ENCODE measurements at regions not wholly inside any gene's neighbourhood (a gene's known extent, or its start where the extent isn't known, plus 50 kb on each side); places are given as distances from the start of the nearest gene placed in this dataset.
"Not testable (repeated sequence)": the region's sequence is repeated elsewhere in the genome, so short reads cannot be mapped to it uniquely, and the experiment has no call there.

DNA sequence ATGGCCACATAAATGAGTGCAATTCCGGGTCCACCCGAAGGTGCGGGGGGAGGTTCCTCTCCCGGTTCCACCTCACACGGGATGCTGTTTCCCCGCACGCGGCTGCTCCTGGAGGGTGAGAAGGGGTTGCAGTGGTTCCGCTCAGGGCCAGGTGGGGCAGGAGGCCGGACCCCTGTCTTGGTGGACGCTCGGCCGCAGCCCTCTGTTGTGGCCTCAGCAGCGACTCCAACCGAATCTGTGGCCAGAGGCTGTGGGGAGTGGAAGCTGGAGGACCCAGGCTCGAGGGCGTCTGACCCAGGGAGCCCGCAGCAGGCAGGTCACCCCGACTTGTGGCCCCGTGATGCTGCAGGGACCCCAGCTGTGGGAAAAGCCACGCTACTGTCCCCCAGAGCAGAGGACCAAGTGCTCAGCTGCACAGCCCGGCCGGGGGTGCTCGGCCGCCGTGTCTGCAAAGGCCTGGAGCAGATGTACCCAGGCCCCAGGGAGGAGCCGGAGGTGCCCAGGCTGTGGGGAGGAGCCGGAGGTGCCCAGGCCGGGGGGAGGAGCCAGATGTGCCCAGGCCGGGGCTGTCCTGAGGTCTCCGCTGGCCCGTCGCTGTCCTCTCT is 83.9 kb downstream of the RTP5 start:
- DNase-seq (ENCODE audit: extremely low spot score, insufficient read length, low read depth) (no peak), FAIRE-seq (no peak)

DNA sequence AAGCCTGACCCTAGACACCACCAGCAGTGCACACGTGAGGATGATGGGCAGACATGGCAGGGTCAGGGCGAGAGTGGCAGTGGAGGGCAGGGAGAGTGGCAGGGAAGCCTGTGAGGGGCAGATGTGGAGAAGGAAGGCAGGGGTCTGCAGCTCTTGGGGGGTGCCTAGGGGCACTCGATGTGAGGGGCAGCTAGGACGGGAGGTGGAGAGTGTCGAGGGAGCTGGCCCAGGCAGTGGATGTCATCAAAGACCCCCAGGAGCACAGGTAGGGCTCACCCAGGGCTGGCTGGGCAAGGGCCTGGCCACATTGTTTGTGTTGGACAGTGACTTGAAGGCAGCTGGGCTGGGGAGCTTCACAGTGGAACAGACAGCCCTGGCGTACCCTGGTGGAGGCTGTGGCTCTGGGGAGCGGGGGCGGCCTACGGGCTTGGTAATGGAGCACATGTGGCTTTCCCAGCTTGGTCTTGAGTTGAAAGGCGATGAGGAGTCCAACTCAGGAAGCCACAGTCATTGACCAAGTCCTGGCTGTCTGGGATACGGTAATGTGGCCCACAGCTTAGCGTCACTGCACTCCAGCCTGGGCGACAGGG is 87.1 kb downstream of the RTP5 start:
- FAIRE-seq, result no peak
- no peak for DNase-seq (ENCODE audit: extremely low spot score, insufficient read length, low read depth)

DNA sequence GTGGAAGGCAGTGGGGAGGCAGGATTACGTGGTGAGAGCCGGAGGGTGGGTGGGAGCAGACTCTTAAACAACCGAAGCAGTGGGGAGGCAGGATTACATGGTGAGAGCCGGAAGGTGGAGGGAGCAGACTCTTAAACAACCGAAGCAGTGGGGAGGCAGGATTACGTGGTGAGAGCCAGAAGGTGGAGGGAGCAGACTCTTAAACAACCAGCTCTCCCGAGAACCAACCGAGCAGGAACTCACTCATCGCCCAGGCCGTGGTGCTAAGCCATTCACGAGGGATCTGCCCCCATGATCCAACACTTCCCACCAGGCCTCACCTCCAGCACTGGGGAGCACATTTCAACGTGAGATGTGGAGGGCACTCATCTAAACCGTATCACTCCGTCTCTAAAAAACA is 87.7 kb downstream of the RTP5 start:
- FAIRE-seq, result no peak

DNA sequence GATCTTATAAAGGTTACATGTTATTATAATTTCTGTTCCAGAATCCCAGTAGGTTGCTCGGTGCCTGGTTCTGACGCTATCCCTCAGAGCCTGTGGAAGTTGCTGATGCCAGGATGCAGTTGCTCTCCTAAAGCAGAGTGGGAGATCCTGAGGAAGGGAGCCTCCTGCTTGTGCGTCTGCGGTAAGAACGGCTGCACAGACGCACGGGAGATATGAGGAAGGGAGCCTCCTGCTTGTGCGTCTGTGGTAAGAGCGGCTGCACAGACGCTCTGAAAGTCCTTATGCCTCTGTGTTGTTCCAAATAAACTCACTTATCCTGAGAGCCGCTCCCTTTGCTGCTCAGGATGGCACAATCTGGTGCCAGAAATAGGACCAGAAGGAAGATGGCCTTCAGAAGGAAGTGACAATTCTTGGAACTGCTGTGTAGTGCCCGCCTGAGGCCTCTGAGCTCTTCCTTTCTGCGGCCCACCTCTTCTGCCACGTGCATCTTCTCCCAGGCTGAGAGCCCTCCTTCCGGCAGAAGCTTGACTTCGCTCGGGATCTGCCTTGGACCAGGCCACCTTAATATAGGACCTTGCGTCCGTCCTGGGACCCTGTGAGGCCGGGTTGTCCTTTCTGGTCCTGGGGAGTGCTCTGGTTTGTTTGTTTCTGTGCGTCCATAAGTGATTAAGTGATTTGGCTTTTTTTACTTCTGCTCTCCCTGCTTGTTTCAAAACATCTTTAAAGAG is 89.5 kb downstream of the RTP5 start:
- DNase-seq (ENCODE audit: extremely low spot score, insufficient read length, low read depth) (no peak), FAIRE-seq (no peak)

More for the DNA sequence above, 87.7 kb downstream of the RTP5 start:
- DNase-seq (ENCODE audit: extremely low spot score, insufficient read length, low read depth), result no peak

DNA sequence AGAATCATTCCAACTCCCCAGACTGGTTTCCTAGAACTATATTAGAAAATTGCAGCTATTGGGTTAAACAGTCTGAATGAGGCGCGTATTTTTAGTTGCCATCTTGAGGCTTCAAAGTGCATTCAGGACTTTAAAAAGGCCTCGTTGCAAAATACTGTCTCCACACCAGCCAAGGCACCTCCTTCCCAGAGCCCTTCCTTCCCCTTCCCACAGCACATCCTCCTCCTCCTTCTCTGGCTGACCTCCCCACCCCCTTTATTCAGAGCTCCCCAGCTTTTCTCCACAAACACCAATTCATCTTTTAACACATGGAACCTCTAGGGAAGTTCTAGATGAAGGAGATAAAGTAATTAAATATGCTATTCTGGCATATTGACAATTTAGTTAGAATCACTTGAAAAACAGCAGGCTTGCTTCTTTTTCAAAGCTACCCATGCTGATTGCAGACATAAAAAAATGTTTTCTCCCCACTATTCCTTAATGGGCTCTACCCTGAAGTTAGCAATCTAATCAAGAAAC is 90.3 kb downstream of the RTP5 start:
- FAIRE-seq, result no peak
- no peak for DNase-seq (ENCODE audit: extremely low spot score, insufficient read length, low read depth)

DNA sequence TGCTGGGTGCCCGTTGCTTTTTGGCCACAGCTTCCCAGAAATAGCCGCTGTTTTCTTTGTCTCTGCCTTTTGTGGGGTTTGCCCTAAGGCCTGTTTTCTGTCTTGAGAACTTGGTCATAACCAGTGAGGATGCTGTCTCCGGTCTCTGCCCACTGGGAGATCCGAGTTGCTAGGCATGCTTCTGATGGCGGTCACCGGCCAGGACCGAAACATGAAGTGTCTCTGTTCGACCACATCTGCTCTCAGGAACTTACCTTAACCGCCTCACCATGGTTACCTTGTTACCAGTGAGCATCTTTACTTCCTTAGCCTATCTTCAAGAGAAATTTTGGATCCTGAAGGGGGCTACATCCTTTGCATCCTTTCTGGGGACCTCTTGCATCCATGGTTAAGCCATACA is 91.9 kb downstream of the RTP5 start:
- FAIRE-seq (peak; percentile 52), DNase-seq (ENCODE audit: extremely low spot score, insufficient read length, low read depth) (no peak)

DNA sequence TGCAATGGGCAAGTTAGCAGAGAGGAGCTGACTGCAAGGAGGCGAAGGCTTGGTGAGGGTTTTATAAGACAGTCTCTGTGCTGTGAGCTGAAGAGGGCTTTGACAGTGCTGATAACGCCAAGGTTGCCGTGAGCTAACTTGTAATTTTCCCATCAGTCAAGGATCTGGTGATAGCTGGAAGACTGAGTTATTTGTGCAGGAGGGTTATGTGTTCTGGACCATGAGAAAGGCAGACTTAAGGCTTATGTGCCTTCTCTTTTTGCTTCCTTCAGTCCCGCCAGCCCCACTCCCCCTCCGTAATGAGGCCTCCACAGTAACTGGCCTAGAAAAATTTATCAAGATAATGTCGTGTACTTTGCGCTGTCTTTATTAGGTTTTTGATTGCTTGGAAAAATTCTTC is 94.6 kb downstream of the RTP5 start:
- FAIRE-seq (no peak), DNase-seq (ENCODE audit: extremely low spot score, insufficient read length, low read depth) (no peak)

DNA sequence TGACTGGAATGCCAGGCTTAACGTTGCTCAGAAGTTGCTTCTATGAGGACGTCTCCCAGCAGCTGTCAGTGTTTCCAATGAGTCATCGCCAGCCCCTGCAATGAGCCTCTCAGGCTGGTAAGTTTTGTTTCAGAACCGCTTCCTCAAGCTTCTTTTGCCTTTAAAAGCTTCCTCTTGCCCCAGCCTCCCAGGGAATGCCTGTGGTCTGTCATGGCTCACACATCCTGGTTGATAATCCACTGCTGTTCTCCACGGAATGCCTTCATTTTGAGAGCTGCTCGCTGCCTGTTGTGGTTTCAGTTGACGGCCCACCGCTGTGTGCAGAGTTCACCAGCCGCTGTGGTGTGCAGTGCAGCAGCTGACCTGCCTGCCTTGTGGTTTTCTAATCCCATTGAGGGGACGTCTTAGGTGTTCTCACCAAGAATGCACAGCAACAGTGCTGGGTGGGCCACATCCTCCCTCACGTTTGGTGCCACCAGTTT is 96.4 kb downstream of the RTP5 start:
- FAIRE-seq (peak; percentile 92), DNase-seq (ENCODE audit: extremely low spot score, insufficient read length, low read depth) (peak; percentile 58)

DNA sequence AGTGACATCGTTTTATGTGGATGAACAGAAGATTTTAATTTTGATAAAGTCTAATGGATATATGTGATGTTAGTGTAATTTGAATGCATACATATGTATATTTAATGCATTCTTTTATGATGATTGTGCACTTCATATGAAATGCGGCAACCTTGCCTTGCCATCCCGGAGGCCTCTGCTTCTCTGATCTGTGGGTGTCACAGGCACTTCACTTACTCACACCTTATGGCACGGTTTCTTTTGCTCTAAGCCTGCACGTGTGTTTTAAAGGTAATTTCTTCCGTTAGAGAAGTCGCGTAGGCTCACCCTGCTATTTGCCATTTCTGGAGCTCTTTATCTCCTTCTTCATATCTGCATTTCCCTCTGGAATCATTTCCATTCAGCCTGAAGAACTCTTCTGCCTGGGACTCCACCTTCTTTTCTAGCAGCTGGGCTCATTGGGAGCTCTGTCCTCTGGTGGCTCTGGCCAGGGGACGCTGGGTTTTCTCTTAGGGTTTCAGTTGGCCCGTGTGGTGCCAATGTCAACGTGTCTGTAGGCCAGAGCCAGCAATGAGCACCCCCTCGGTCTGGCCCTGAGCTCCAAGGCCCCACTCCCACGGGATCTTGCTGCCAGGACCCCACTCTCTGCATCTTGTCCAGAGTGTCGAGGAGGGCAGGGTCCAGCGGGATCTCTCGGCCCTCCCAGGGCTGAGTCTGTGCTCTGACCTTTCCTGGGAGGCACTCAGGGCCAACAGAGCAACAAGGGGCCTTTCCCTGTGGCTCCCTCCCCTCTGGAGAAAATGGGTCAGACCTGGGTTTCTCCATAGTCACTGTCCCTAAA is 97.3 kb downstream of the RTP5 start:
- no peak for FAIRE-seq
- no peak for DNase-seq (ENCODE audit: extremely low spot score, insufficient read length, low read depth)

DNA sequence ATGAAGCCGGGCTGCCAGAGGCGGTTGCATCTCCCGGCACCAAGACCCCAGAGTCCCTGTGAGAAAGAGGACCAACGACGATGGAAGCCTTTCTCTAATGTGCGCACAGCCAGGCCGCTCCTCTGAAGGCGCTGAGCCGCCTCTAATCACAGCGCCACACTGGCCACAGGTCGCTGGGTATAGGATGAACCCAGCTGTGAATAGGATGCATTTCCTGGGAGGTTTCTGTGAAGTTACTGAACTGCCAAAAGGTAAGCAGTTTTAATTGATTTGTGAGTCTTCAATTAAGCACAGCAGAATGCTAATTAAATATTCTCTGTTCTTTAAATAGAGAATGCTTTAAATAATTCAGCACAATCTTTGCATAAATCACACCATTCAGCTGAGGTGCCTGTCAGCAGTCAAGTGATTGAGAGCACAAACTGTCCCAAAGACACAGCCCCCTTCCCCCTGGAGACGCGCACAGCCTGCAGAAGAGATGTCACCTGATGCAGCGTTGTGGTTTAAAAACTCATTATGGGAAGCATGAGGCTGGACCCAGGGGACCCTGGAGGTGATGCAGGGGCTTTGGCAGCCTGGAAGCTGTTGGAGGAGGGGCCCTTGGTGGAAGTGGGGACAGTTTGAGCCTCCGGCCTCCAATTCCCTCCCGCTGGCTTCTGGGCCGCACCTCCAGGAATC is 98.1 kb downstream of the RTP5 start:
- no peak for FAIRE-seq
- DNase-seq (ENCODE audit: extremely low spot score, insufficient read length, low read depth), result no peak

DNA sequence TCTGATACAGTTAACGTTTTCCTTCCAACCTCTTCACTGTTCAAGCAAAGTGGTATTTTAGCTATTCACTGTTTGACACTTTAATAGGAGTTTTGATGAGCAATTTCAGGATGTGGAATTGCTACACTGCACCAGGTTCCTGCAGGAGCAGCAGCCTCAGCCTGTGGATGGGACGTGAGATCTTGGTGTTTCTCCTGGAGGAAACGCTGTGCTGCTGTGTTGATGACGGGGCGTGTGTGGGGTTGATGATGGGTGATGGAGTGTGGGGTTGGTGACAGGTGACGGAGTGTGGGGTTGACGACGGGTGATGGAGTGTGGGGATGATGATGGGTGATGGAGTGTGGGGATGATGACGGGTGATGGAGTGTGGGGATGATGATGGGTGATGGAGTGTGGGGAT is 98.9 kb downstream of the RTP5 start:
- no peak for DNase-seq (ENCODE audit: extremely low spot score, insufficient read length, low read depth)
- FAIRE-seq, result no peak

DNA sequence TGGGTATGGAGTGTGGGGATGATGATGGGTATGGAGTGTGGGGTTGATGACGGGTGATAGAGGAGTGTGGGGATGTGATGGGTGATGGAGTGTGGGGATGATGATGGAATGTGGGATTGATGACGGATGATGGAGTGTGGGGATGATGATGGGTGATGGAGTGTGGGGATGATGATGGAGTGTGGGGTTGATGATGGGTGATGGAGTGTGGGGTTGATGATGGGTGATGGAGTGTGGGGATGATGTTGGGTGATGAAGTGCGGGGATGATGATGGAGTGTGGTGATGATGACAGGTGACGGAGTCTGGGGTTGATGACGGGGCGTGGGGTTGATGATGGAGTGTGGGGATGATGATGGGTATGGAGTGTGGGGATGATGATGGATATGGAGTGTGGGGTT is 99.7 kb downstream of the RTP5 start:
- not testable (repeated sequence) for DNase-seq (ENCODE audit: extremely low spot score, insufficient read length, low read depth); FAIRE-seq

DNA sequence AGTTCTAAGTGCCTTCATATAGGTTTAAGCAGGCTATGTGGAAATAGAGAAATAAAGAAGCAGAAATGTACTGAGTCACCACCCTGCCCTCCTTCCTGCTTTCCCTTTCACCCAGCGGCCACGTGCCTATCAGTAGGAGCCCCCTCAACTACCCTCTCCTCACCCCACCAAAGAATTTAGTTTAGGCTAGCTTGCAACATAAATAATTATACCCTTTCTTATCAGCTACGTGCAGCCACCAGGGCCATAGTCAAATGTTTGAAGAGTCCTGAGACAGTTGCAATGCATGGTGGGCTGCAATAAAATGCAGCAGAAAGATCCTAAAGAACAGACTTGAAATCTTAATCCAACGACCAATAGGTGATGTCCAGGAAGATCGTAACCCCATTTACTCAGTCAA is 101.2 kb downstream of the RTP5 start:
- FAIRE-seq (no peak), DNase-seq (ENCODE audit: extremely low spot score, insufficient read length, low read depth) (no peak)

DNA sequence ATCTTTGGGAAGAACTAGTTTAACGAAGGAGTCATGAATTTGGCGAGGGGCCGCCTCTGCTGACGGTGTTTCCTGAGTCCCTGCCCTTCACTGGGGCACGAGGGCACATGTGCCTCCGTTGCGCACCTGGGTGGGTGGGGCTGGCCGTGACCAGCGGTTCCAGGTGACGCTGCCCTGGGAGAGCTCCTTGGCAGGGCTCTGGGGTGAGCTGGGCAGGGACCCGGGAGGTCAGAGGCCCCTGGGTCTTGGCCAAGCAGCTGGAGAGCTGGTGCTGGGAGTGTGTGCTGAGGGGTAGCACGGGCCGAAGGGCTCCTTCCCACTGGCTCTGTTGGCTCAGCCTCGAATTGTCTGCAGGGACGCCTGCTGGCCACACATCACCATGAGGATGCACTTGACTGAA is 104.6 kb downstream of the RTP5 start:
- FAIRE-seq (no peak), DNase-seq (ENCODE audit: extremely low spot score, insufficient read length, low read depth) (no peak)

DNA sequence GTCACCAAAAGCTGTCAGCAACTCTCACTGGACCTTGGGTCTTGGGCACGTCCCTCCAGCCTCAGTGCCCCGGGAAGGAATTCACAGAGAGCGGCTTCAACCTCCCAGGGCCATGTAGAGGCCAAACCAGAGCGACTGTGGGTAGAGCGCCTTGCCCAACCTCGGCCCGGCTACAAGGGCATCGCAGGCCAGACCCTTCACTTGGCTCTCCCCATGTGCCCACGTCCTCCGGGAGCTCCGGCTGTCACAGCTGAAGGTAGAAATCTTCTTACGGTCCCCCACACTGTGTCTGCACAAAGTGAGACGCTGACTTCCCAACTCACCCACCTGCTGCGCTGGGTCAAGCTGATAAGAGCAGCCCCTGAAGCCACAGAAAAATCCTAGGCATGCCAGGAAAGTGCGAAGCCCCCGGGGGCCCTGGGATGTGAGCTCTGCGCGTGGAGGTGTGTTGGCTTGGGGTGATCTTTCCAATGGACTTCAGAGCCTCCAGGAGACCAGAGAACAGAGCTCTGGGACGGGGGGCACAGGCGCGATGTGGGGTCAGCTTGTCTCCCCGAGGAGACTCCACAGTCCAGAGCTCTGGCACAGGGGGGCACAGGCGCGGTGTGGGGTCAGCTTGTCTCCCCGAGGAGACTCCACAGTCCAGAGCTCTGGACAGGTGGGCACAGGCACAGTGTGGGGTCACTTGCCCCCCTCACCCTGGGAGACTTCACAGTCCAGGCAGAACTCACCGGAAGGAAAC is 105.5 kb downstream of the RTP5 start:
- no peak for FAIRE-seq
- no peak for DNase-seq (ENCODE audit: extremely low spot score, insufficient read length, low read depth)

DNA sequence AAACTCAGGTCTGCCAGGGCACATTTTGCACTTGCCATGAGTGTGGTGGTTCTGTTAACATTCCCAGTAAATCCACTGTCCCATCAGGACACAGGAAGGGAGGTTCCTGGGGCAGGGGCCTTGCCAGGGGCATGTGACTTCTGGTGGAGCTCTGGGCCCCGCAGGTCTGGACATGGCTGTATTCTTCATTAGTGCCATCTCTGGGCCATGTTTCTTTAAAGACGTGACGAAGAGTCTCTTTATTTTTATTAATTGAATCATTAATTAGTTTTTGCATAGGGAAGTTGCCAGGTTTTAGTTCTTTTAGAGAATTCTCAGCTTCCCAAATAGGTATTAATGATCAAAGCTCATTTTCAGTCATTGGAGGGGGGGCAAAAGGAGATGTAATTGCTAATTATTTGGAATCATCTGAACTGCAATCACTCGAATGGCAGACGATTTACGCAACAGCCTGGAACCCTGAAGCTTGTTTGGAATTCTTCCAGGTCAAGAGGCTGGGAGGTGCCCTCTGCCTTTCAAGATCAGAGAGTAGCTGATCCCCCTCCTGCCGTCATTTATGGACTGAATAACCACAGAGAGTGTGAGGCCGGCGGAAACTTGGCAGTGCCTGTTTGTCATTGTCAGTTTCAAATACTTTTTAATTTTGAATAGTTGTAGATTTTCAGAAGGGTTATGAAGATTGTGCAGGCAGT is 106.2 kb downstream of the RTP5 start:
- no peak for FAIRE-seq
- DNase-seq (ENCODE audit: extremely low spot score, insufficient read length, low read depth), result no peak

DNA sequence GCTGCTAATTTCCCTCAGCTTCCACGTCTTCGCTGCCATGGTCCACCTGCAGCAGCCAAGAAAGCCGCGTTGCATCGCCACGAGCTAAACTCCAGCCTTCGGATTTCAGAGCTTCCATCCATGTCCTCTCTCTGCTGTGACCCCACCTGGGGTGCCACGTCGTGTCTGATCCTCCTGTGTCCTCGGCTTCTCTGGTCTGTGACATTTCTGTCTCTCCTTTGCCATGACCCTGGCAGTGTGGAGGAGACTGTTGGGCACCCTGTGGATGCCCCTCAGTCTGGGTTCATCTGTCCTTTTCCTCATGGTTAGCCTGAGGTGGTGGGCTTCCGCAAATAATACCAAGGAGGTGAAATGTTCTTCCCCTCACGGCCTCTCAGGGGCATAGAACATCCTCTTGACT is 106.8 kb downstream of the RTP5 start:
- FAIRE-seq (no peak), DNase-seq (ENCODE audit: extremely low spot score, insufficient read length, low read depth) (no peak)

DNA sequence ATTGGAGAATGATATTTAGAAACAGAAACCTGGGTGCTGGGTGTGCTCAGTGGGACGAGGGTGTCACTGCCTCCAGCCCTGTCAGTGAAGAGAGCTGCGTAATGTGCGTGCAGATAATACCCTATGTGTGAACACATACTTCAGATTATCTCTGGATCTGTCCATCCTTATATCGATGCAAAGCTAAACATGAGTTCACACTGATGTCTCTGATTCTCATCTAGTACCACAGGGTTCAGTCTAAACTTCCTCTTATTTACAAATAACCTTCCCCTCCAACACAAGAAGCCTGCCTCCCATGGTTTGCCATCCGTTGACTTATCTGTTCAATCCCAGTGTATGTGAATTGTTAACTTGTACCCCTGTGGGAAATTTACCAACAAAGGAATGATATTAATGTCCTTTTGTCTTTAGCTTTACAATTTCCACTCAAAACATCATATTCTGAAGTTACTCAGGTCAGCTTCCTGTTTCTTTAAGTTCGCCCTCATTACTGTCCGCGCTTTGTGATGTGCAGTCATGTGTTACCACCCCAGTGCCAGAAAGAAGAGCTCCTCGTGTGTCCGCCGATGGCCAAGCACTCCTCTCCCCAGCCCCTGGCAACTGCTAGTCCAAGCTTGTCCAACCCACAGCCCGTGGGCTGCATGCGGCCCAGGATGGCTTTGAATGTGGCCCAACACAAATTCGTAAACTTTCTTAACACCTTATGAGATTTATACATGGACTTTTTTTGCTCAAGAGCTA is 108.2 kb downstream of the RTP5 start:
- DNase-seq (ENCODE audit: extremely low spot score, insufficient read length, low read depth) (no peak), FAIRE-seq (peak; percentile 12)

Data from GM18507 (cell line).